ENCODE measurements at regions not wholly inside any gene's neighbourhood (a gene's known extent, or its start where the extent isn't known, plus 50 kb on each side); places are given as distances from the start of the nearest gene placed in this dataset.

GRCh38 chr7:46463170-46463569, 542.1 kb upstream of the IGFBP3 start:
- H3K27ac ChIP-seq: no peak overlapping the region

DNA sequence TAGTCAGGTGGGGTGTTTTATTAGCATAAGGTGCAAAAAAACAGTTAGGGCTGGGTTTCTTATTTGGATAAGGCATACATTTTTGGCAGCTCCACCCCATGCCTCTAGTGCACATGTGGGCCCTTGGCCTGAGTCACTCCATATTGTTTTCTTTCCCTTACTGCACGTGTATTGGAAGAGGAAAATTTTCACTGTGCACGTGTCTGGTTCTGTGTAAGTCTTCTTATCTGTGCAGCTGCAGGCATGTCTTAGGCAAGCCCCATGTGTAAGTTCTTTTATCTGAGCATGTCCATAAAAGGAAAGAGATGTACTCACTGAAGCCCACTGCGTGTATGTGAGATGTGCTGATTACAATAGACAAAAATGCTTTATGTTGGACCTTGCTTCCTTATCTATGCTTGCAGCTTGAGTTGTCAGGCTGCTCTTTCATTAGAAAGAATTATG, 540.3 kb upstream of the IGFBP3 start:
- no peak overlapping the region for H3K27ac ChIP-seq
- TF ChIP-seq POLR2A (IDR thresholded peaks at IDR 0.05) (no peak), EP300 (IDR thresholded peaks at IDR 0.05) (no peak)
- TF ChIP-seq, protein P1, sequence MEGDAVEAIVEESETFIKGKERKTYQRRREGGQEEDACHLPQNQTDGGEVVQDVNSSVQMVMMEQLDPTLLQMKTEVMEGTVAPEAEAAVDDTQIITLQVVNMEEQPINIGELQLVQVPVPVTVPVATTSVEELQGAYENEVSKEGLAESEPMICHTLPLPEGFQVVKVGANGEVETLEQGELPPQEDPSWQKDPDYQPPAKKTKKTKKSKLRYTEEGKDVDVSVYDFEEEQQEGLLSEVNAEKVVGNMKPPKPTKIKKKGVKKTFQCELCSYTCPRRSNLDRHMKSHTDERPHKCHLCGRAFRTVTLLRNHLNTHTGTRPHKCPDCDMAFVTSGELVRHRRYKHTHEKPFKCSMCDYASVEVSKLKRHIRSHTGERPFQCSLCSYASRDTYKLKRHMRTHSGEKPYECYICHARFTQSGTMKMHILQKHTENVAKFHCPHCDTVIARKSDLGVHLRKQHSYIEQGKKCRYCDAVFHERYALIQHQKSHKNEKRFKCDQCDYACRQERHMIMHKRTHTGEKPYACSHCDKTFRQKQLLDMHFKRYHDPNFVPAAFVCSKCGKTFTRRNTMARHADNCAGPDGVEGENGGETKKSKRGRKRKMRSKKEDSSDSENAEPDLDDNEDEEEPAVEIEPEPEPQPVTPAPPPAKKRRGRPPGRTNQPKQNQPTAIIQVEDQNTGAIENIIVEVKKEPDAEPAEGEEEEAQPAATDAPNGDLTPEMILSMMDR (IDR thresholded peaks at IDR 0.05): no peak
- no peaks in the 10 kb centered on the region for H3K27me3 ChIP-seq
- no peak overlapping the region for H3K4me3 ChIP-seq
- DNase-seq (ENCODE audit: low spot score in 2 of 2): no peak
- H3K9me3 ChIP-seq: peaks cover 0 to 57% (median 6%) of the 10 kb centered on the region in 4 donors
- no peaks in the 10 kb centered on the region for H3K4me1 ChIP-seq
- 64 to 72% methylated on average over 3 of the region's 3 CpGs for WGBS, 2 donors
- no peaks in the 10 kb centered on the region for H3K36me3 ChIP-seq

More at GRCh38 chr7:46463170-46463569, 542.1 kb upstream of the IGFBP3 start:
- H3K4me3 ChIP-seq: no peak overlapping the region
- no peaks in the 10 kb centered on the region for H3K27me3 ChIP-seq
- TF ChIP-seq POLR2A (IDR thresholded peaks at IDR 0.05) (no peak), EP300 (IDR thresholded peaks at IDR 0.05) (no peak)
- TF ChIP-seq, protein P1 (IDR thresholded peaks at IDR 0.05): no peak
- DNase-seq (ENCODE audit: low spot score in 2 of 2): no peak
- H3K4me1 ChIP-seq: no peaks in the 10 kb centered on the region
- peaks cover 0 to 76% (median 18%) of the 10 kb centered on the region in 4 donors for H3K9me3 ChIP-seq
- H3K36me3 ChIP-seq: no peaks in the 10 kb centered on the region

GRCh38 chr7:46459942-46460341, 538.9 kb upstream of the IGFBP3 start:
- H3K36me3 ChIP-seq: no peaks in the 10 kb centered on the region
- DNase-seq (ENCODE audit: low spot score in 2 of 2): no peak
- H3K4me1 ChIP-seq: no peaks in the 10 kb centered on the region
- no peak for TF ChIP-seq EP300 (IDR thresholded peaks at IDR 0.05)
- TF ChIP-seq, protein P1 (IDR thresholded peaks at IDR 0.05): no peak
- no peak for TF ChIP-seq POLR2A (IDR thresholded peaks at IDR 0.05)
- H3K27me3 ChIP-seq: no peaks in the 10 kb centered on the region
- peaks cover 0 to 43% (median 4%) of the 10 kb centered on the region in 4 donors for H3K9me3 ChIP-seq
- H3K4me3 ChIP-seq: no peak overlapping the region
- 94 to 95% methylated on average over 1 of the region's 1 CpG for WGBS, 2 donors
- H3K27ac ChIP-seq: no peak overlapping the region

- H3K36me3 ChIP-seq: no peaks in the 10 kb centered on the region
- no peaks in the 10 kb centered on the region for H3K27me3 ChIP-seq
- no peaks in the 10 kb centered on the region for H3K9me3 ChIP-seq
- no peak overlapping the region for H3K4me3 ChIP-seq
- no peak for DNase-seq (ENCODE audit: low spot score in 2 of 2)
- TF ChIP-seq, protein P1 (IDR thresholded peaks at IDR 0.05): no peak
- TF ChIP-seq EP300 (IDR thresholded peaks at IDR 0.05) (no peak), POLR2A (IDR thresholded peaks at IDR 0.05) (no peak)
- H3K27ac ChIP-seq: no peak overlapping the region
- no peaks in the 10 kb centered on the region for H3K4me1 ChIP-seq
- 55 to 60% methylated on average over 2 of the region's 2 CpGs for WGBS, 2 donors
Measured at GRCh38 chr7:46454816-46455215, 533.7 kb upstream of the IGFBP3 start.

DNA sequence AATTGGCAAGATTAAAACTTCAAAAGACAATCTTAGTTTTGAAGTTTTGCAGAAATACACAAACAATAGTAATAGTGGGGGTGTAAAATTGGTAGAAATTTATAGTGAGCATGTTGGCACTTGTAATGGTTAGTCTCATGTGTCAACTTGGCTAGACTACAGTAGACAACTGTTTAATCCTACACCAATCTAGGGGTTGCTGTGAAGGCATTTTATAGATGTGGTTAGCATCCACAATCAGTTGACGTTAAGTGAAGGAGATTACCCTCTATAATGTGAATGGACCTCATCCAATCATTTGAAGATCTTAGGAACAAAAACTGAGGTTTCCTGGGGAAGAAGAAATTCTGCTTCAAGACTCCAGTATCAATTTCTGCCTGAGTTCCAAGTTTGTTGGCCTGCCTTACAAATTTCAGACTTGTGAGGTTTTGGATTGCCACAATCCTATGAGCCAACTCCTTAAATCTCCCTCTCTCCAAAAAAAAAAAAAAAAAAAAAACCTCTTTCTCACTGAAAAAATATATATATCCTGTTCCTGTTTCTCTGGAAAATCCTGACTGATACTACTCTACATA, 531.6 kb upstream of the IGFBP3 start:
- TF ChIP-seq, protein P1 (IDR thresholded peaks at IDR 0.05): no peak
- TF ChIP-seq POLR2A (IDR thresholded peaks at IDR 0.05): no peak
- no peak for TF ChIP-seq EP300 (IDR thresholded peaks at IDR 0.05)
- WGBS, 2 donors: 68 to 94% methylated on average over 1 of the region's 1 CpG
- no peak for DNase-seq (ENCODE audit: low spot score in 2 of 2)
- no peaks in the 10 kb centered on the region for H3K36me3 ChIP-seq
- no peak overlapping the region for H3K4me3 ChIP-seq
- no peak overlapping the region for H3K27ac ChIP-seq
- H3K27me3 ChIP-seq: no peaks in the 10 kb centered on the region
- no peaks in the 10 kb centered on the region for H3K9me3 ChIP-seq
- H3K4me1 ChIP-seq: no peaks in the 10 kb centered on the region
